Adrenal gland (tissue), 9 donors: ENCODE measurements at regions not wholly inside any gene's neighbourhood (a gene's known extent, or its start where the extent isn't known, plus 50 kb on each side); places are given as distances from the start of the nearest gene placed in this dataset.
"Not testable (repeated sequence)": the region's sequence is repeated elsewhere in the genome, so short reads cannot be mapped to it uniquely, and the experiment has no call there.

Experiments
- DNase-seq, 7 donors: peaks; one replicate each; pipeline ENCODE4 v3.0.0-alpha.2; 2019 to 2020
- H3K27ac ChIP-seq, 5 donors: fragments of 200-600 bp; sonication (generic) in 4 of 5; 1 replicate in 3 of 5; 2 replicates in 2 of 5; pipeline versions ENCODE4 v1.5.1 to v1.8.0; 2016 to 2020; ENCODE audit warnings: mild to moderate bottlenecking in 1 of 5
- H3K27me3 ChIP-seq: fragments of 200-600 bp; 2 replicates; pipeline ENCODE4 v1.8.0; 2021
- H3K36me3 ChIP-seq, 2 donors: fragments of 200-600 bp; replicated peaks in 1 of 2; 1 replicate in 1 of 2; 2 replicates in 1 of 2; pipeline versions ENCODE4 v1.5.1 to v1.8.0; 2018 to 2022
- H3K4me1 ChIP-seq, 2 donors: fragments of 200-600 bp; replicated peaks in 1 of 2; 1 replicate in 1 of 2; 2 replicates in 1 of 2; pipeline versions ENCODE4 v1.5.1 to v1.8.0; 2018 to 2021
- H3K4me3 ChIP-seq, 4 donors: fragments of 200-600 bp; sonication (generic) in 3 of 4; one replicate each; pipeline ENCODE4 v1.5.1; 2016 to 2018
- H3K9me3 ChIP-seq, 3 donors: fragments of 200-600 bp; sonication (generic) in 1 of 3; replicated peaks in 1 of 3; 1 replicate in 2 of 3; 2 replicates in 1 of 3; pipeline versions ENCODE4 v1.5.1 to v1.8.0; 2016 to 2021
- CTCF ChIP-seq, 6 experiments: fragments of 450-650 bp in 4 of 6; fragments of 200-600 bp in 2 of 6; sonication (generic) in 1 of 6; IDR thresholded peaks; 1 replicate in 5 of 6; 2 replicates in 1 of 6; pipeline versions ENCODE4 v1.5.1 to v1.8.0; 2016 to 2021; ENCODE audit warnings: antibody characterized with exemption in 6 of 6, mild to moderate bottlenecking in 2 of 6, moderate library complexity in 1 of 6
- POLR2A ChIP-seq, 2 donors: fragments of 450-650 bp; IDR thresholded peaks; one replicate each; pipeline ENCODE4 v1.6.1; 2017; ENCODE audit warnings: antibody characterized with exemption in 2 of 2, mild to moderate bottlenecking in 2 of 2, moderate library complexity in 1 of 2
- WGBS, 4 donors: extraction: QIAGEN DNeasy Blood & Tissue Kit in 2 of 4; methylation state at CpG; one replicate each; pipeline versions ENCODE4 v1.1.5 to v1.1.7; 2013 to 2017; 5-methylcytosine and 5-hydroxymethylcytosine counted together
- intact Hi-C, 2 donors: fragments of 100-400 bp; cut with DNase I; formaldehyde crosslinking; loops; one replicate each; pipeline versions ENCODE4 v1.14.1 to v1.15.0; 2022 to 2023
- donor health status: healthy with polysubstance abuse.
- donor health status: Bipolar disorder and iron deficiency.
- donor health status: DM: yes; HTN: yes; CAD: no.
- donor health status: DM: no; HTN: no; CAD: no.
- donor health status: DM: no; HTN: no; CAD: no.

DNA sequence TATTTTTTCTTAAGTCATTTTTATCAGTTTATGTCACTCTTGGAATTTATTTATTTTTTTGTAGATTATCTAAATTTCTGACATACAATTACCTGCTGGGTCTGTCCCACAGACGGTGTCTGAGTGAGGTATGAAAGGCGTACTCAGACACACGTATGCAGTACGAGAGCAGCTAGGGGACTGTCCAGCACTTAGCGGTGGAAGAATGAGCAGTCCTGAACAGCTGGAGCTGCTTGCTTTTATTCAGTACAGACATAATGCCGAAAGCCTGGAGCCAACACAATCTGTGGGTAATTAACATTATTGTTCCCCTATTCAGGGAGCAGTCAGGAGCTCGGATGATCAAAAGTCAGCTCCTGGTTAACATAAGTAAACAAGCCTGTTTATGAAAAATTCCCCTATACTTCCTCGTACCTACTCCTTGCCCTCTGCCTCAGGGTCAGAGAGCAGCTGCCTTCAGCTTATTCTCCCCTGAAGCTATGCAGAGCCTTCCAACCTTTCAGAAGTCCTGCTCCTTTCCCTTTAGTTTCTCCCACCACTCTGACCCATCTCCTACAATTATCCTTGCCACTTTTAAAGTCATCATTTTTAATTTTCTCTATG lies 488.0 kb upstream of the POM121L12 start:
- intact Hi-C loops = no loop called here

GRCh38 chr7:52541198-52541765 lies 494.2 kb upstream of the POM121L12 start:
- H3K27ac ChIP-seq, intact Hi-C loops, H3K4me1 ChIP-seq, H3K4me3 ChIP-seq, H3K27me3 ChIP-seq, H3K36me3 ChIP-seq, DNase-seq, H3K9me3 ChIP-seq: not testable (repeated sequence)
- 45 to 58% (median 55%) methylated on average over 5 of the region's 5 CpGs for WGBS, 4 donors

More for the DNA sequence above, 488.0 kb upstream of the POM121L12 start:
- Histone ChIP-seq H3K27ac (no peak overlapping the region), H3K4me3 (no peak overlapping the region), H3K9me3 (no peaks in the 10 kb centered on the region), H3K36me3 (no peaks in the 10 kb centered on the region), H3K27me3 (no peaks in the 10 kb centered on the region), H3K4me1 (no peaks in the 10 kb centered on the region)
- 72 to 84% (median 77%) methylated on average over 8 of the region's 8 CpGs for WGBS, 4 donors
- no peak for TF ChIP-seq CTCF (IDR thresholded peaks at IDR 0.05)
- TF ChIP-seq POLR2A (IDR thresholded peaks at IDR 0.05) = no peak
- no peak for DNase-seq

DNA sequence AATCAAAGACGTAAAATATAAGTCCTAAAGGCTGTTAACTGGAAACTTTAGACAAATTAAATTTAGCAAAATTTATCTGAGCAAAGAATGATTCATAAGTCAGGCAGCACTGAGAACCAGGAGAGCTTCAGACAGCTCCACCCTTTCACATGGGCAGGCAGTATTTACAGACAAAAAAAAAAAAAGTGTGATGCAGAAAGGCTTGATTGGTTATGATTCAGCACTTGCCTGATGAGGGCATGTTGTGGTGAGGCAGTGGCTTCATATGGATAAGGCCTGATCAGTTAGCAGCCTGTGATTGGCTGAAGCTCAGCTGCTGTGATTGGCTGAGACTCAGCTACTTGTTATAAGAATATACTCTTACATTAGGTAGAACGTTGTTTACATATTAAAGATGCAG lies 495.4 kb upstream of the POM121L12 start:
- Histone ChIP-seq H3K27me3 (no peaks in the 10 kb centered on the region), H3K9me3 (no peaks in the 10 kb centered on the region), H3K4me1 (no peaks in the 10 kb centered on the region), H3K36me3 (no peaks in the 10 kb centered on the region), H3K27ac (no peak overlapping the region), H3K4me3 (no peak overlapping the region)
- no peak for TF ChIP-seq CTCF (IDR thresholded peaks at IDR 0.05)
- no peak for TF ChIP-seq POLR2A (IDR thresholded peaks at IDR 0.05)
- WGBS, 4 donors = 38 to 74% (median 57%) methylated on average over 2 of the region's 2 CpGs
- DNase-seq = no peak
- intact Hi-C loops = no loop called here

GRCh38 chr7:52539414-52539813 lies 496.0 kb upstream of the POM121L12 start:
- Histone ChIP-seq H3K36me3 (no peaks in the 10 kb centered on the region), H3K4me3 (no peak overlapping the region), H3K4me1 (no peaks in the 10 kb centered on the region), H3K27ac (no peak overlapping the region), H3K9me3 (peaks cover 0 to 4% (median 0%) of the 10 kb centered on the region in 3 donors), H3K27me3 (no peaks in the 10 kb centered on the region)
- intact Hi-C loops = no loop called here
- TF ChIP-seq CTCF (IDR thresholded peaks at IDR 0.05) = no peak
- DNase-seq = no peak
- WGBS, 4 donors = 71 to 82% (median 77%) methylated on average over 3 of the region's 3 CpGs

DNA sequence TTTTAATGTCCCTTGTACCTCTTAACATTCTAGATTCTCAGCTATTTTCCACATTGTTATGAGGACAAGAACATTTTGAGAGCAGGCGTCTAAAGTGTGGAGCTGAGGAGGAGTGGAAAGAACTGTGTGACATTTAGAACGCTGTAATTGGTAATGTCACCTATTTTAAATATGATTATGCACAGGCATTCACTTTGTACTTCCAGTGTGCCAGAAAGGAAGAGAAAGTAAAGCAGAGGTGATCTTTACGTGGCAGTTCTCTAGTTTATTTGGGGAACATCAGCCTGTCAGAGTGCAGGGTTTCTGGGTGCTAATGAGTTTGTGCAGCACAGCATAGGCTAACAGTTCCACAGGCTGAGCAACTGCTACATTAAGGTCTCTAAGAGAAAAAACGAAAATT lies 498.4 kb upstream of the POM121L12 start:
- no peaks in the 10 kb centered on the region for H3K4me1 ChIP-seq
- no peaks in the 10 kb centered on the region for H3K36me3 ChIP-seq
- no peak overlapping the region for H3K4me3 ChIP-seq
- intact Hi-C loops = no loop called here
- 56 to 68% (median 59%) methylated on average over 4 of the region's 4 CpGs for WGBS, 4 donors
- no peaks in the 10 kb centered on the region for H3K27me3 ChIP-seq
- TF ChIP-seq CTCF (IDR thresholded peaks at IDR 0.05) (no peak), POLR2A (IDR thresholded peaks at IDR 0.05) (no peak)
- DNase-seq = no peak
- H3K27ac ChIP-seq = no peak overlapping the region
- H3K9me3 ChIP-seq = peaks cover 0 to 7% (median 0%) of the 10 kb centered on the region in 3 donors
